H1 (cell line): ENCODE measurements at regions not wholly inside any gene's neighbourhood (a gene's known extent, or its start where the extent isn't known, plus 50 kb on each side); places are given as distances from the start of the nearest gene placed in this dataset.

Experiments used
- BACH1 ChIP-seq: IDR thresholded peaks from 2 replicates; pipeline ENCODE4 v1.6.1; 2012; ENCODE audit warnings: low read length, improper control_type of control experiment
- CBX5 ChIP-seq: fragments of 300-800, 300-1000 bp; sonication (generic); IDR thresholded peaks from 2 replicates; pipeline ENCODE4 v1.7.1; 2016; ENCODE audit warnings: antibody characterized with exemption, low read length, low read depth
- CBX8 ChIP-seq: fragments of 300-800, 300-1000 bp; sonication (generic); IDR thresholded peaks from 2 replicates; pipeline ENCODE4 v1.7.1; 2016; ENCODE audit warnings: low read depth, low read length, borderline replicate concordance
- CHD2 ChIP-seq: IDR thresholded peaks from 2 replicates; pipeline ENCODE4 v1.6.1; 2012; ENCODE audit warnings: low read length, improper control_type of control experiment
- CTBP2 ChIP-seq: IDR thresholded peaks from 2 replicates; pipeline ENCODE4 v1.7.0; 2011; ENCODE audit warnings: borderline replicate concordance, mild to moderate bottlenecking, moderate library complexity, mixed read lengths, low read length; ENCODE audit not compliant: insufficient read depth, insufficient read length
- HDAC2 ChIP-seq, 2 experiments: fragments of 300-600 bp in 1 of 2; sonication (generic) in 1 of 2; IDR thresholded peaks; 2 replicates each; pipeline ENCODE4 v1.6.1; 2011 to 2012; ENCODE audit warnings: low read depth in 2 of 2, low read length in 2 of 2, mild to moderate bottlenecking in 2 of 2, moderate library complexity in 2 of 2, borderline replicate concordance in 1 of 2, inconsistent platforms in 1 of 2
- HDAC6 ChIP-seq: IDR thresholded peaks from one replicate; pipeline ENCODE4 v1.7.1; 2012; ENCODE audit warnings: low read depth, mild to moderate bottlenecking, inconsistent platforms, low read length, moderate library complexity
- KDM4A ChIP-seq: IDR thresholded peaks from one replicate; pipeline ENCODE4 v1.7.1; 2012; ENCODE audit warnings: low read depth, mild to moderate bottlenecking, moderate library complexity, low read length, inconsistent platforms; ENCODE audit not compliant: severe bottlenecking
- KDM5A ChIP-seq: fragments of 200-600 bp; IDR thresholded peaks from 2 replicates; pipeline ENCODE4 v1.7.1; 2012; ENCODE audit warnings: mild to moderate bottlenecking, low read length, inconsistent platforms, mixed read lengths
- MAX ChIP-seq: IDR thresholded peaks from 2 replicates; pipeline ENCODE4 v1.6.1; 2012; ENCODE audit warnings: inconsistent platforms
- POLR2A ChIP-seq, 2 experiments: IDR thresholded peaks; 1 replicate in 1 of 2; 2 replicates in 1 of 2; pipeline ENCODE4 v1.6.1; 2011; ENCODE audit warnings: low read depth in 2 of 2, low read length in 2 of 2, mild to moderate bottlenecking in 2 of 2; ENCODE audit errors: control extremely low read depth in 1 of 2
- POLR2AphosphoS5 ChIP-seq: IDR thresholded peaks from 2 replicates; pipeline ENCODE4 v1.6.1; 2011; ENCODE audit warnings: low read depth, low read length
- RAD21 ChIP-seq, 2 experiments: IDR thresholded peaks in 1 of 2; conservative IDR thresholded peaks in 1 of 2; 2 replicates each; pipeline ENCODE4 v1.6.1; 2011; ENCODE audit warnings: low read depth in 2 of 2, low read length in 2 of 2, improper control_type of control experiment in 1 of 2, inconsistent platforms in 1 of 2, mild to moderate bottlenecking in 1 of 2, moderate library complexity in 1 of 2
- RBBP5 ChIP-seq: IDR thresholded peaks from 2 replicates; pipeline ENCODE4 v1.7.1; 2012; ENCODE audit warnings: low read depth, mild to moderate bottlenecking, inconsistent platforms, low read length, moderate library complexity, borderline replicate concordance
- RXRA ChIP-seq: IDR thresholded peaks from 2 replicates; pipeline ENCODE4 v1.6.1; 2011; ENCODE audit warnings: low read depth, mild to moderate bottlenecking, low read length, moderate library complexity; ENCODE audit not compliant: insufficient read depth
- SIRT6 ChIP-seq: IDR thresholded peaks from one replicate; pipeline ENCODE4 v1.7.1; 2012; ENCODE audit warnings: low read length, inconsistent platforms
- SIX5 ChIP-seq: IDR thresholded peaks from 2 replicates; pipeline ENCODE4 v1.6.1; 2011; ENCODE audit warnings: mild to moderate bottlenecking, low read depth, low read length
- SP4 ChIP-seq: IDR thresholded peaks from 2 replicates; pipeline ENCODE4 v1.6.1; 2012; ENCODE audit warnings: low read length, inconsistent platforms
- SUZ12 ChIP-seq: fragments of 200-600 bp; sonication (generic); IDR thresholded peaks from 2 replicates; pipeline ENCODE4 v1.6.1; 2012; ENCODE audit warnings: mild to moderate bottlenecking, inconsistent platforms, low read length, moderate library complexity, mixed read lengths
- TBP ChIP-seq: IDR thresholded peaks from 2 replicates; pipeline ENCODE4 v1.6.1; 2011; ENCODE audit warnings: low read depth, low read length, improper control_type of control experiment
- USF2 ChIP-seq: IDR thresholded peaks from 2 replicates; pipeline ENCODE4 v1.6.1; 2011; ENCODE audit warnings: low read length, improper control_type of control experiment
- YY1 ChIP-seq: IDR thresholded peaks from 2 replicates; pipeline ENCODE4 v1.6.1; 2011; ENCODE audit warnings: low read depth, mild to moderate bottlenecking, low read length

DNA sequence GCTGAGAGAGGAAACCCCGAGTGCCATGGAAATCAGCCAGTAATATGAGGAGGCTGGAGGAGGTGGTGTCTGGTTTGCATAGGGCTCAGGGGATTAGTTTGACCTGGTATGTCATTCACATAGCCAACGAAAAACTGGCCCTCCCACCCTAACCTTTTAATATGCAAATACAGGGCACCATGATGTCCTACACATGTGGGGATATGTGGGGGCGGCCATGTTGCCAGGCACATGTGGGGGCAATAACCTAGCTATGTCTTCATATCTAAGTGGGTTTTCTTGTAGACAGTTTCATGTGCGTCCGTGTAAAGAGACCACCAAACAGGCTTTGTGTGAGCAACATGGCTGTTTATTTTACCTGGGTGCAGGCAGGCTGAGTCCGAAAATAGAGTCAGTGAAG lies 110.1 kb downstream of the MOBP start (continued):
- no peak for TF ChIP-seq SIRT6
- TF ChIP-seq KDM5A: no peak
- TF ChIP-seq SUZ12: no peak
- peak; percentile 93 for TF ChIP-seq YY1
- TF ChIP-seq CTBP2: no peak
- peak in 1 of 2 experiments; percentile 28; a peak in 1 of 3 replicates for TF ChIP-seq POLR2A (IDR thresholded peaks at IDR 0.05; ENCODE audit: control extremely low read depth in 1 of 2, low read depth in 2 of 2, low read length in 2 of 2)
- TF ChIP-seq RBBP5: no peak
- TF ChIP-seq CHD2: no peak
- no peak for TF ChIP-seq KDM4A
- TF ChIP-seq CBX5: no peak
- TF ChIP-seq RAD21 (IDR thresholded peaks at IDR 0.05 in 1 of 2, conservative IDR thresholded peaks at IDR 0.05 in 1 of 2; ENCODE audit: low read depth in 2 of 2, low read length in 2 of 2): no peak
- TF ChIP-seq MAX: peak; percentile 88
- TF ChIP-seq CBX8: no peak
- TF ChIP-seq RXRA: no peak
- no peak for TF ChIP-seq POLR2AphosphoS5
- no peak for TF ChIP-seq SP4
- no peak for TF ChIP-seq SIX5
- TF ChIP-seq USF2: no peak
- no peak for TF ChIP-seq HDAC2 (IDR thresholded peaks at IDR 0.05; ENCODE audit: borderline replicate concordance in 1 of 2, low read depth in 2 of 2, low read length in 2 of 2)
- TF ChIP-seq HDAC6: no peak
- no peak for TF ChIP-seq BACH1
- no peak for TF ChIP-seq TBP
